Thoracic aorta (tissue), 2 donors: ENCODE measurements at regions not wholly inside any gene's neighbourhood (a gene's known extent, or its start where the extent isn't known, plus 50 kb on each side); places are given as distances from the start of the nearest gene placed in this dataset.

Experiments used
- ATAC-seq: fragments of 150-250 bp; one replicate; pipeline ENCODE4 v1.8.0; 2017; ENCODE audit warnings: low read depth; ENCODE audit not compliant: insufficient number of reproducible peaks, low FRiP score
- DNase-seq: peaks from one replicate; pipeline ENCODE4 v3.0.0-alpha.2; 2020; ENCODE audit warnings: low spot score
- H3K27ac ChIP-seq, 2 donors: fragments of 200-600 bp; sonication (generic); 1 replicate in 1 of 2; 2 replicates in 1 of 2; pipeline ENCODE4 v1.5.1; 2016; ENCODE audit warnings: mild to moderate bottlenecking in 2 of 2, moderate library complexity in 2 of 2
- H3K27me3 ChIP-seq: fragments of 200-600 bp; sonication (generic); replicated peaks from 2 replicates; pipeline ENCODE4 v1.6.0; 2016; ENCODE audit warnings: mild to moderate bottlenecking; ENCODE audit not compliant: insufficient read depth
- H3K36me3 ChIP-seq: fragments of 200-600 bp; sonication (generic); one replicate; pipeline ENCODE4 v1.5.1; 2016
- H3K4me1 ChIP-seq, 2 donors: fragments of 200-600 bp; sonication (generic); 1 replicate in 1 of 2; 2 replicates in 1 of 2; pipeline versions ENCODE4 v1.5.1 to v1.6.0; 2016; ENCODE audit warnings: low read depth in 2 of 2, mild to moderate bottlenecking in 1 of 2; ENCODE audit not compliant: control insufficient read depth in 1 of 2
- H3K4me3 ChIP-seq: fragments of 200-600 bp; sonication (generic); 2 replicates; pipeline ENCODE4 v1.5.1; 2016; ENCODE audit warnings: mild to moderate bottlenecking
- H3K9me3 ChIP-seq: fragments of 200-600 bp; sonication (generic); 2 replicates; pipeline ENCODE4 v1.5.1; 2016
- TF ChIP-seq, protein P1 (sequence below): fragments of 200-600 bp; sonication (generic); IDR thresholded peaks from one replicate; pipeline ENCODE4 v1.5.1; 2019; ENCODE audit warnings: antibody characterized with exemption

DNA sequence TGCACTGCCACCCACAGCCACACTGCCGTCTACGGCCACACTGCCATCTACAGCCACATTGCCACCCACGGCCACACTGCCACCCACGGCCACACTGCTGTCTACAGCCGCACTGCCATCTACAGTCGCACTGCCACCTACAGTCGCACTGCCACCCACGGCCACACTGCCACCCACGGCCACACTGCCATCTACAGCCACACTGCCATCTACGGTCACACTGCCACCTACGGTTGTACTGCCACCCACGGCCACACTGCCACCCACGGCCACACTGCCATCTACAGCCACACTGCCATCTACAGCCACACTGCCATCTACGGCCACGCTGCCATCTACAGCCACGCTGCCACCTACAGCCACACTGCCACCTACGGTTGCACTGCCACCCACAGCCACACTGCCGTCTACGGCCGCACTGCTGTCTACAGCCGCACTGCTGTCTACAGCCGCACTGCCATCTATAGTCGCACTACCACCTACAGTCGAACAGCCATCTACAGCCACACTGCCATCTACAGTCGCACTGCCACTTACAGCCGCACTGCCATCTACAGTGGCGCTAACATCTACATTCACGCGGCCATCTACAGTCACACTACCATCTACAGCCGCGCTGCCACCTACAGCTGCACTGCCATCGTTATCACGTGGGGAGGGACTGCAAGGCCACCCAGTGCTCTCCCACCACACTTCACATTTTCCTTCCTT lies 154.6 kb upstream of the AFDN start:
- Histone ChIP-seq H3K36me3 (no peaks in the 10 kb centered on the region), H3K27ac (no peak overlapping the region), H3K27me3 (no peaks in the 10 kb centered on the region), H3K9me3 (no peaks in the 10 kb centered on the region), H3K4me1 (no peaks in the 10 kb centered on the region), H3K4me3 (no peak overlapping the region)
- DNase-seq, result no peak
- no peak for ATAC-seq
- TF ChIP-seq, protein P1, sequence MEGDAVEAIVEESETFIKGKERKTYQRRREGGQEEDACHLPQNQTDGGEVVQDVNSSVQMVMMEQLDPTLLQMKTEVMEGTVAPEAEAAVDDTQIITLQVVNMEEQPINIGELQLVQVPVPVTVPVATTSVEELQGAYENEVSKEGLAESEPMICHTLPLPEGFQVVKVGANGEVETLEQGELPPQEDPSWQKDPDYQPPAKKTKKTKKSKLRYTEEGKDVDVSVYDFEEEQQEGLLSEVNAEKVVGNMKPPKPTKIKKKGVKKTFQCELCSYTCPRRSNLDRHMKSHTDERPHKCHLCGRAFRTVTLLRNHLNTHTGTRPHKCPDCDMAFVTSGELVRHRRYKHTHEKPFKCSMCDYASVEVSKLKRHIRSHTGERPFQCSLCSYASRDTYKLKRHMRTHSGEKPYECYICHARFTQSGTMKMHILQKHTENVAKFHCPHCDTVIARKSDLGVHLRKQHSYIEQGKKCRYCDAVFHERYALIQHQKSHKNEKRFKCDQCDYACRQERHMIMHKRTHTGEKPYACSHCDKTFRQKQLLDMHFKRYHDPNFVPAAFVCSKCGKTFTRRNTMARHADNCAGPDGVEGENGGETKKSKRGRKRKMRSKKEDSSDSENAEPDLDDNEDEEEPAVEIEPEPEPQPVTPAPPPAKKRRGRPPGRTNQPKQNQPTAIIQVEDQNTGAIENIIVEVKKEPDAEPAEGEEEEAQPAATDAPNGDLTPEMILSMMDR, result no peak

DNA sequence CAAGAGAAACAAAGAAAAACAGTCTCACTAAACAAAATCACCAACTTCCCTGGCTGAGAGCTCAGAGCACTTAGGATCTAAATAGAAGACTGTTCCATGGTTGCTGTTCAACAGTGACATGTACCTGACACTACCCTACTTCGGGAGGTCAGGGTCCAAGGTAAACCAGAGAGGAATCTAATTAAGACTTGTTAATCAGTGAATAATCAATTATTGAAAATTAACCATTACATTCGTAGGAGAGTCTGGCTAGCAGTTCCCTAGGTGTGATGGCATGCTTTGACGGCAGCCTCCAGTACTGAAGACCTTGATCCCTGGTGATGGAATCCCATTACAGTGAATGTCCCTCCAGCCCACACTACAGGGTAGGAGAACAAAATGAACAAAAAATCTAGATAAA lies 154.0 kb upstream of the AFDN start:
- Histone ChIP-seq H3K27me3 (no peaks in the 10 kb centered on the region), H3K36me3 (no peaks in the 10 kb centered on the region), H3K4me1 (no peaks in the 10 kb centered on the region), H3K27ac (no peak overlapping the region), H3K4me3 (no peak overlapping the region), H3K9me3 (no peaks in the 10 kb centered on the region)
- ATAC-seq, result no peak
- DNase-seq, result no peak
- TF ChIP-seq, protein P1, result no peak

DNA sequence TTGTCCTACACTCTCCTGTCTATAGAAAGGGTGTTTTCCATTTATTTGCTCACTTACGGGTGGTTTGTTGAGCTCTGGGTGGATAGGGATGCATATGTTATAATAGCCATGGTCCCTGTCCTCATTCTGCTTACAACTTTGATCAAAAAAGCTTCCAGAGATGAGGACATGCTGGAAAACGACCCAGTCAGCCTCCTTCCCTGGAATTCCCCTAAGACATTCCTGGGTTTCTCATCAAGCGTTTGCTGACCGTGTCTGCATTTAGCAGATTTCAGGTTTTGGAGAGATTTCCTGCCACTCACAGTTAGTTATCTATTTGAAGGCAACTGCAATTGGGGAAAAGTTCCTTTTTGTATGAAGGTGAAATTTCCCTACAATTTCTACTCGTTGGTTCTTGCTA lies 152.8 kb upstream of the AFDN start:
- DNase-seq, result no peak
- peaks cover 3 to 9% of the 10 kb centered on the region in 2 donors for H3K4me1 ChIP-seq
- ATAC-seq, result no peak
- H3K9me3 ChIP-seq, result no peaks in the 10 kb centered on the region
- no peaks in the 10 kb centered on the region for H3K27me3 ChIP-seq
- no peak overlapping the region for H3K4me3 ChIP-seq
- H3K36me3 ChIP-seq, result no peaks in the 10 kb centered on the region
- TF ChIP-seq, protein P1, result no peak
- no peak overlapping the region for H3K27ac ChIP-seq

GRCh38 chr6:167674486-167674885 lies 152.2 kb upstream of the AFDN start:
- H3K4me1 ChIP-seq, result peaks cover 3 to 10% of the 10 kb centered on the region in 2 donors
- no peak overlapping the region for H3K27ac ChIP-seq
- no peaks in the 10 kb centered on the region for H3K36me3 ChIP-seq
- no peak overlapping the region for H3K4me3 ChIP-seq
- H3K27me3 ChIP-seq, result no peaks in the 10 kb centered on the region
- DNase-seq, result no peak
- ATAC-seq, result no peak
- H3K9me3 ChIP-seq, result no peaks in the 10 kb centered on the region
- TF ChIP-seq, protein P1, result no peak

DNA sequence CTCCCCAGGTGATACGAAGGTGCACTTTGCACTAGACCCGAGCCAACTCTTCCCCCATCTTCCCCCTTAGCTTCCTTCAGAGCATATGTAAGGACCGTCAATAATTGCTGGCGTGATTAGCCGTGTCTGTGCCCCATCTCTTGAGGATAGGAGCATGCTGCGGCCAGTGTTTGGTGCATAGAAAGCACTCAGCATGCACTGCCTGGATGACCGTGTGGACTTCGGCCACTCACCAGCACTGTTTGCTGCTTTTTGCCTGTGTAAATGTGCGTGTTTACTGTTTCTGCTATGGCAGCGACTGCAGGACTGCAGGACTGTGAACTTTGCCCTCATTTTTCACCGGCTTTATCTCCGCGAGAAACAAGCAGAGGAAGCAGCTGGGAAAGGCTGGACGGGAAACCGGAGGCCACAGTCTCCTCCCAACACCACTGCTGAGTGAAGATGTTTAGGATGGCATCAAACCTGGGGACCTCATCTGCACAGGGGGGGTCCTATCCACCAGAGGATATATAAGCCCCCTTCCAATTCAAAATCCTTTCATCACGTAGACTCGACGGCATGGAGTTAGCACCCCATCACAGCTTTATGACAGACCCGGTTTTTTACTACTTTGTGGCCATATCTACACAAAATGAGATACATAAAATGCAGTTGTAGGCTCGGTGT lies 150.6 kb upstream of the AFDN start:
- Histone ChIP-seq H3K4me1 (peaks cover 3 to 10% of the 10 kb centered on the region in 2 donors), H3K36me3 (no peaks in the 10 kb centered on the region), H3K27me3 (no peaks in the 10 kb centered on the region), H3K27ac (no peak overlapping the region), H3K4me3 (no peak overlapping the region), H3K9me3 (no peaks in the 10 kb centered on the region)
- TF ChIP-seq, protein P1, result no peak
- DNase-seq, result no peak
- no peak for ATAC-seq
